A172 (cell line): ENCODE measurements at regions not wholly inside any gene's neighbourhood (a gene's known extent, or its start where the extent isn't known, plus 50 kb on each side); places are given as distances from the start of the nearest gene placed in this dataset.
"Not testable (repeated sequence)": the region's sequence is repeated elsewhere in the genome, so short reads cannot be mapped to it uniquely, and the experiment has no call there.

Experiments
- DNase-seq: peaks from one replicate; pipeline ENCODE4 v3.0.0-alpha.2; 2015; ENCODE audit warnings: low spot score

DNA sequence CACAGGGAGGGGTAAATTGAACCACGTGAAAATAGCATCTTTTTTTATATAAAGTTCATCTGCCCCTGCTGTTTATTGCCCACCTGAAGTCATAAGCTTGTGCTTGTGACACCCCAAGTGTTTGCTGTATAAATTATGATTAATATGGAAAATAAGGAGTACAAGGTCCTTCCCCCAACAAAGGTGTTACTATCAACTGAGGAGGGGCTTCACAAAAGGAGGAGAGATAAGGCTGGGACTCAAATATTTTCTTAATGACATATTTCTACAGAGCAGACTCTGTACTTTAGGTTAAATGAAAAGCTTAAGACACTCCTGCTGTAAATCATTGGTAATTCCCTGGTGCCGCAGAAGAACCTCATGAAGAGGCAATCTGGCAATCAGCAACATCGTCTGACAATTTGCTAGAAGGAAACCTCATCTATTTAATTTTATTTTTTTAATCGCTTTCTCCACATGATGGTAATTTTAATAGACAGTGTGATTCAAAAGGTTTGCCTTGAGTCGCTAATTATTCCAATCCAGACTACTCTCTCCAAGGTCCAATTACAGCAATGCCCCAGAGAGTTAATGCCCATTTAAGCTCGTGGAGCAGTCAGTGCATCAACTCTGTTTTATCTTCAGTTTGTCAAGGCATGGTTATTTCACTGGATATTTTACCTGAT lies 1432.4 kb downstream of the FAM181B start:
- no peak for DNase-seq

DNA sequence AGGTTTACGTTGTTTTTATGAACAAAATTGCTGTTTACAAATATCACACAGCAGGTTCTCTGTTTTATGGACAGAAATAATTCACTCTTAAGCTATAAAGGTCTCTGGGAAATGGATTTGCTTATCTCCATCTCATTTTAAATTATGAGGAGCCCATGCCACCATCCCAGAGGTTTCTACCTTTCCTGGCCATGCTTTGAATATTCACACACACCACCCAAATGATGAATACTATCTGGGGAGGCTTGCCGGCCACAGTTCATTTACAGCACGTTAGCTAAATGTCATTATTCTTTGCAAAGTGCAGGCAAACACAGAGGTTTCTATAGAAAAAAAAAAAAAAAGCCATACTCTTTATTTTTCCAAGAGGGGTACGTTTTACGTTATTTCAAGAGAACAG lies 1446.7 kb downstream of the FAM181B start:
- no peak for DNase-seq

DNA sequence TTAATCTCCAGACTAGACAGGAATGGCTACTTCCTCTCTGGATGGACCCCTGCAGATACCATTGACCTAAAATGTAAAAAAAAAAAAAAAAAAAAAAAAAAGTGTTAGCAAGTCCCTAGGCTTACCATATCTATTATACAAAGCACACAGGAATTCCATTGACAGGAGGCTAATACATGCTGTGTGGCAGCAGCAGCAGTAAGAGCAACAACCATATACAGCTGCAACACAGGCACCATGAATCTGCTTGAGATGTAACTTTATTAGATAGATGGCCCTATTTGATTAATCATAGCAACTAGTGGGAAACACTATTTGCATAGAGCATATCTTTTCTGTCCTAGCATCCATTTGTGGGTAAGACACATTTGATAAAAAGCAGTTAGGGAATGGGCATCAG lies 1447.1 kb downstream of the FAM181B start:
- no peak for DNase-seq

DNA sequence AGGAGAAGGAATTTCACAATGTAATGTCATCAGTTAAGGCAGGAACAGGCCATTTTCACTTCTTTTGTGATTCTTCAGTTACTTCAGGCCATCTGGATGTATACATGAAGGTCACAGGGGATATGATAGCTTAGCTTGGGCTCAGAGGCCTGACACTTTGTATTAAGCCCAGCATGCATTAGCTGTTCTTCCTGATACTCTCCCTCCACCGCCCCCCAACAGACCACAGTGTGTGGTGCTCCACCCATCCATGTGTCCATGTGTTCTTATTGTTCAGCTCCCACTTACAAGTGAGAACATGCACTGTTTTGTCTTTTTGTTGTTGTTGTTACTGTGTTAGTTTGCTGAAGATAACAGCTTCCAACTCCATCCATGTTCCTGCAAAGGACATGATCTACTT lies 1453.4 kb downstream of the FAM181B start:
- DNase-seq: not testable (repeated sequence)

DNA sequence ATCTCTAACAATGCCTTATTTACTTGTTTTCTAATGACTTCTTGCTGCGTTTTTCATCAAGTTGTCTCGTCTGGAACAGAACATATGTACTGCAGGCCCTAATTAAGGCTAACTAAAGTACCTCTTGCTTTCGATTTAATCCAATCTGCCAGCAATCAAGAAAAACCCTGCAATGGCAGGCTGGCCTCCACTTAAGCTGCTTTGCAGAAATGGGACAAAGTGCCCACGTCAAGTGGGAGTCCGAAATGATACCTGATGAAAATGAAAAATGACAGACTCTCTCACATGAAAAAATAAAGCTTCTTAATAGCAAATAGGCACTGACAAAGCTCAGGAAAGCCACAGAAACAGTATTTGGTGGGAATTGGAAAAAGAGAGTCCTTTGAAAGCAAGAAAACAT lies 1454.7 kb downstream of the FAM181B start:
- no peak for DNase-seq

DNA sequence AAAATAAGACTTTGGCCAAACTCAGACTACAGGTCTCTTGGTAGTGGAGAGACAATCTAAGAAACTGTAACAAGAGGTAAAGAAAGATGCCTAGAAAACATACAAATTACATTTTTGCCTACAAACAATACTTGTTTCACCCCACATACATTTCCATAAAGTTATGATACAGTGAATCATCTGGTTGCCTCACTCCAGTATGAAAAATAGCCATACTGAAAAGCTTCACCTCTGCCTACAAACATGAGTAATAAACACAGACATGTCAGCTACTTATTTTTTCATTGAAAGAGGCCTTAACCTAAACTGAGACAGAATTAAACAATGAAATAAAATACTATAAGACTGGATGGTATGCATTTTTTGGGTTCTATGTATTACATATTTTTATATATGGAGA lies 1463.0 kb downstream of the FAM181B start:
- DNase-seq: no peak

DNA sequence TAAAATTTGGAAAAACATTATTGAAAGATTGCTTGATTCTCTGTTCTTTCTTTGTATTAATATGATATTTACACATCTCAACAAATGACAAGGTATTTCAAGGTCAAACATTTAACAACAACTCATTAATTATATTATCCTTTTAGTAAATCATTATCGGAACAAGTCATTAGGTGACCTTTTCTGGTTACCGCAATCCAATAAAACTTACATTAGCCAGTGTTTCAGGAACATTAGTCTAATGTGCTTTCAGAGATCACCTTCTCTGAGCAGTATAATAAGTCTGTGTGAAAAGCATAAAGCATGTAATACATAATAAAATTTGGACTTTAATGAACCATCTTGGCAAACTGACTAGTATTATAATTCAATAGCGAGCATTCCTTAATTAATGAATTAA lies 1466.4 kb downstream of the FAM181B start:
- DNase-seq: no peak

DNA sequence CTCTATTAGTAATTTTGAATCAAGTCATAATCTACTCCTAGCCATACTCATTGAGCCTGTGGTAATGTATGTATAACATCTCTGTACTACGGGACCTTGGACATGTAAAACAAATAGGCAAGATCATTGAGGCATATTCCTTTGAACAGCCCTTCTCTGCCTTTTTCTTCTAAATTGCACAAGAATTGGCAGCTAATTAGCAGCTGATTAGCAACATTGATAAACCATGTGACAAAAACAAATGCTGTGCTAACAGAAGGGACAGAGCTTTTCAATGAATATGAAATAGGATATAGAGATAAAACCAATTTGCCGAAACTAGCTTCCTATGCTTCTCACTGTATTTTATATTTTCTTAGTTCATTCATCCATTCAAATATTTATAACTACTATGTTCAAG lies 1474.2 kb downstream of the FAM181B start:
- no peak for DNase-seq

DNA sequence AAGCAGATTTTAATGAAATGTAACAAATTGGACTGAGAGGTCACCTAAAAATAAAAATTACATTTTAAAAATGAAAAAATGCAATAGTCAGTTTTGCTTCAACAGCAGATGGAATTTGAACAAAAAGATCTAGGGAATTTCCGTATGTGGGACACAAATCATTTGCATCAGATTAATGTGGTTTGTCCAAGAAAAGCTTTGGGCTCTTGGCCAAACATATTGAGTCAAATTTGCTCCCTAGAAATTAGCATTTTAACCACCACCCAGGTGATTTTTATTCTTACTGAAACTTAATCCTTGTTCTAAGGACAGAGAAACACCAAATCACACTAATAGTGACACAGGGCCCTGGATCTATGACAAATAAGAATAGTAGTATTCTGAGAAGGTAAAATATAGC lies 1477.8 kb downstream of the FAM181B start:
- DNase-seq: peak; percentile 35

DNA sequence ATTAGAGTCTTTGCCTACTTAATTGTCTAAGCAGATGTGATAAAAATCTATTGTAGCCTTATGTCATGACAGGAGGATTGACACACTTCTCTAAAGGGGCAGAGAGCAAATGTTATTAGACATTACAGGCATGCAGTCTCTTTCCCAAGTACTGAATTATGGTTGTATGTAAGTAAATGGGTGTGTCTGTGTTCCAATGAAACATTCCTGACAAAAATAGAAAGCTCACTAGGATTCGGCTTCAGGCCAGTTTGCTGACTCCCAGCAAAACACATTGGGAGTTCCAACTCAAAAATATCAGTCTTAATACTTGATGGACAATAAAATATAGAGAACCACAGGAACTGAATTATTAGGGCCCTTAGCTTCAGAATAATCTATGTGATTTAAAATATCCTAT lies 1480.4 kb downstream of the FAM181B start:
- DNase-seq: no peak

DNA sequence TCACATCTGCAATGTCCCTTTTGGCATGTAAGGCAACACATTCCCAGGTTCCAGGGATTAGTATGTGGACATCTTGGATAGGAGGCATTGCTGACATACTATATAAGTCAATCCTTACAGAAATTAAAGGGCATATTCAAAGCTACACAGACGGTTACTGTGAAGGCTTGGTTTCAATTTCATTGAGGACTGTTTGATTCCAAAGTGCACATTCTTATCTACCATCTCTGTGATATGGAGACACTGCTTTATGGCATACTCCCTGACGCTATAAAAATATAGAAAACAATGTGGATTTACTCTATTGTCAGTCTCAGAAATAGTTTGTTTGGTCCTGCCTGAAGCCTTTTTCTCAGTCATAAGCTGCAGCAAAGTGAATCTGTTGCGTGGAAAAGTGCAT lies 1486.7 kb downstream of the FAM181B start:
- DNase-seq: no peak

DNA sequence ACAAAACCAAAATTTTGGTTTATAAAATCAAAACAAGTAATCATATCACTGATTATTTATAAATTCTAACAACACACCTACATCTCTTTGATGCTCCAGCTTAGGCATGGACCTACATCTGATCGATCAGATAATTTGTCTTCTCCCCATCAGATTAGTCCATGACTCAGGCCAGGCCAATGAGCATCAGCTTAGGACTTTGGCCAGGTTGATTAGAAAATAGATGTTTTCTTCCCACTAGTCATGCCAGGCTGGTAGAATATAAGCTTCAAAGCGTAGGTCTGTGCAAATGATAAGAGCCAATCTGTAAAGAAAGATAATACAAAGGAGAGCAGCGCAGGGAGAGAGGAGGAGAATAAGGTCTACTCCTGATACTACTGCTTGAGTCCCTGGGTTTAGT lies 1487.9 kb downstream of the FAM181B start:
- DNase-seq: no peak

DNA sequence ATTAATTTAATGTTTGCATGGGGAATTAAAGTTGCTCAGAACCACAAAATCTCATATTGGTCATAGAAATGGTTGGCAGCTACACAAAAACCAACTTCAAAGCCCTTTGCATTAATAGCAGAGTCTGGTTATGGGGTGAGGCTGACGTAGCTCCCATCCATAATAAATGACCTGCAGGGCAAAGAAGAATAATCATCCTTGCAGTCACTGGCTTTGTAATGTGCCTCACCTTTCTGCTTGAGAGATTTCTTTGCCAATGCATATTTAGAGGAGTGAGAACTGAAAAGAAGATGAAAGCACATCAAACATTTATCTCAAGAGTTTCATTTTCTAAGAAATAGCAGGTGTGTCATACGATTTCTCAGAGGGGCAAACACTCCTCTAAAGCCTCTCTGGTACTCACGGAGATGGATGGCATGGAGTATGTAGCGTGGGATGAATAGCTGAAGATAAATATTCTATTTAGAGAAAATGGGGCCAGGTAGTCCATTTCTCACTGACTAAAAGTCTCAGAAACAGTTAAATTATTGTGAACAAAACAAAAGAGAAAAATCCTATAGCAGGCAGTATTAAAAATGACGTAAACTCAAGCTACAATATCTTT lies 1491.9 kb downstream of the FAM181B start:
- DNase-seq: no peak

DNA sequence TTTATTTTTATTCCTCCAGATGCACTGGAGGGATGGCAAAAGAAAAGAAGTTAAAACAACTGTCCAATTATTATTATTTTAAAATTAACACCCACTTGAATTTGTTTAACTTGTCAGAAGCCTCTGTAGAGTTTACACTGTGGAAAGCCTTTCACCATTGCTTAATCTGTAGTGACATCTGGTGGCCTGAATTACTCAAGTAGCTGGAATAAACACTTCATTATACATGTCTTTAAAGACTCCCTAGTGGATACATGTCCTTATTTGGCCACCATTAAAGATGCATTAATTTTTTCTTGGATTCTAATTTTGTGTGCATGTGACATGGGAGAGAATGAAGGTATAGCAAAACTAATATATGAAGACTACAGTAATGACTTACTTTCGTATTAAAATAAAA lies 1496.5 kb downstream of the FAM181B start:
- DNase-seq: peak; percentile 57

DNA sequence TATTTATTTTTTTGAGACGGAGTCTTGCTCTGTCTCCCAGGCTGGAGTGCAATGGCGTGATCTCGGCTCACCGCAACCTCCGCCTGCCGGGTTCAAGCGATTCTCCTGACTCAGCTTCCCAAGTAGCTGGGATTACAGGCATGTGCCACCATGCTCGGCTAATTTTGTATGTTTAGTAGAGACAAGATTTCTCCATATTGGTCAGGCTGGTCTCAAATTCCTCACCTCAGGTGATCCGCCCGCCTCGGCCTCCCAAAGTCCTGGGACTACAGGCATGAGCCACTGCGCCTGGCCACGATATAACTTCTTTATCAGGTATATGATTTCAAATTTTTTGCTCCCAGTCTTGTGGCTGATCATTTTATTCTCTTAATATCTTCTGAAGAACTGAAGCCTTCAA lies 1506.3 kb downstream of the FAM181B start:
- not testable (repeated sequence) for DNase-seq

DNA sequence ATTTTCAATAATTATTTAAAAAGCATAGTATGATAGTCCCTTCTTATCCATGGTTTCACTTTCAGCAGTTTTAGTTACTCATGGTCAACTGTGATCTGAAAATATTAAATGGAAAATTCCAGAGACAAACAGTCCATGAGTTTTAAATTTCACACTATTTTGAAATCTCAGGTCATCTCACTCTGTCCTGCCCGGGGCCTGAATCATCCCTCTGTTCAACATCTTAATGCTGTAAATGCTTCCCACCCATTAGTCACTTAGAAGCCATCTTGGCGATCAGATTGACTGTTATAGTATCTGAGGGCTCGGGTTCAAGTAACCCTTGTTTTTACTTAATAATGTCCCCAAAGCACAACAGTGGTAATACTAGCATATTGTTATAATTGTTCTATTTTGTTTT lies 1509.3 kb downstream of the FAM181B start:
- no peak for DNase-seq

DNA sequence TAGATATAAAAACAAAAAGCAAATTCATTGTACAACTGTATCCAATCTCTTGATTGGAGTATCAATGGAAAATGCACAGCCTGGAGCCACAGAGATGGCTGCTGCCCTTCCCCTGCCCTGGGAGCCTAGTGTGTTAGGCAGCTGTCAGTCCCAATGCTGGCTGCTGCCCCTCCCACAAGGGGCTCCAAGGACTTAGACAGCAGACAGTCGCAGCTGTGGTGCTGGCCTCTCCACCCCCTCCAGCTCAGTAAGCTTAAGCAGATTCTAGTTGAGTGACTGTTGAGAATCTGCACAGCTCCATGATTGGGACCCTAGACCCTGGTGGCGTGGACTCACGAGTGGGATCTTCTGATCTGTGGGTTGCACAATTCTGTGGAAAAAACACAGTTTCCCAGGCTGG lies 1511.2 kb downstream of the FAM181B start:
- DNase-seq: no peak

DNA sequence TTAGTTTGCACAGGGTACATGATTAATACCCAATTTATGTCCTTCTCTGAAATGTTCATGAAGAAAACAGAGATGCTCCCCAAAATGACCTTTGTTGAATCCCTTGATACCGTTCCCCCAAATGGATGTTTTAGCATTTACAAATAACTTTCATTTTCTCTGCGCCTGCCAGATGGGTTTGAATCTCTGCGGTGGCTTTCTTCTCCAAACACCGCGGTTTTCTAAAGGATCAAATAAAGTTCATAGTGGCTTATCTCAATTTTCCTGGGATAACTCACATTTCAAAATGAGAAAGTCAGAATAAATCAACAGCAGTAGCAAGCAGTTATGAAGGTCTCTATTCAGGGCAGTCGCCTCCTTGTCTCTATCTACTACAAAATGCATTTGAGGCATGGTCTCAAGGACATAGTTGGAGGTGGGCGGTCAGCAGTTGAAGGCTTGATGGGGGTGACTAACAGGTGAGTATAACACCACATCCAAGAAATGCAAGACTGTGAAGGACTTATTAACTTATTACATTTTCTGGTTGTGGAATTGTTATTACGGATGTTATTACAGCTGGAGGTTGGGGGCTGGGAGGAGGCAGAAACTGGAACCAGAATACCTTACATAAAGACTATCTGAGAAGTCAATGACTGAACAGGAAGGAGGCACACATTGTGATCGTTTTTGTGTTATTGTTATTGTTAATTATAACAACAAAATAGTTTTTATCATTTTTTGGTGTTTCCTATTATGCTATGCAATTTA lies 1513.3 kb downstream of the FAM181B start:
- peak; percentile 28 for DNase-seq

DNA sequence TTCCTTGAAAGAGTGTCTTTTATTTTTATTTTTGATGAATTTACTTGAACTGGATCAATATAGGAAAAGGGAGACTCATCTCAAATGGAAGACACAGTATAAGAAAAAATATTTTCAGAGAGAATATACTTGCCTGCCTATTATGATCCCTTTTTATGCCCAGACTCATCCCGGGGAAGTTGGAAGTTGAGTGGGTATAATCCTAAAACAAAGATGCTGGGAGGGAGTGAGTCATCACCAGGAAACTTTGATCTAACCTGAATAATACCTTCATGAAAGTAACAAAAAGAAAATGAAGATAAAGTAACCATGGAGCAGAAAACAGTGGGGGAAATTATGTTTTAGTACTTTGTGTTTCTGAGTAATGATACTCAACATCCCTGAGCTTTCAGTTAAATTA lies 1514.0 kb downstream of the FAM181B start:
- DNase-seq: no peak

DNA sequence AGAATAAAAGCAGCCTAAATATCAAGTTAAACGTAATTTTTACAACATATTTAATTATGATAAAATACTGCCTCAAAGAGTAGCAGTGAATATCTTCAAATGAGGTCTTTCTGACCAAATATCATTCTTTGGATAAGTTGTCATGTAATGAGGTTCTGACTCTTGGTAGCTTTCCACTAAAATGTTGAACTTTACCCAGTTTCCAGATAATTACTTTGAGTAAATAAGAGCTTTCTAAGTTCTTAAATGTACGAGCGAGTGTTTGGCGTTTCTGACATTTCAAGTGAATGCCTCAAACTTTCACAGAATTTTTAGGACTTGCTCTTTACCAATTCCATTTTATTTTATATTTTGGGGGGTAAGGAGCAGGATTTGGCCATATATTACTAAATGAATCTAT lies 1515.2 kb downstream of the FAM181B start:
- DNase-seq: no peak

DNA sequence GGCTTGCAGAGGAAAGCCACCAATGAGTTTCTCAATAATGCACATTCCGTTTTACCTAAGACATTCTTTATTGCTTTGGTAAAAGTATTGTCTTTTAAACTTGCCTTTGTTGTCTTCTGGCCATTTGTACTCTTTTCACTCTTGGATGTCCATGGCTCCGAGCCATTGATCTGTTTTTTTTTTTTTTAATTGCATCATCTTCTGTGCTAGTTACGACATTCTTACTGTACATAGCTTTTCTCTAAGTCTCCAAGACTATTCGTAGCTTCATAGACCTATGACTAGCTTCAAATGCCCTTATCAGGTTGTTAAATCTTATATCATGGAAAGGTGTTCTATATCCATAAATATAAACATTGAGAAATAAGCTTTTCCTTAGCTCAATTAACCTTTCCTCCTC lies 1522.6 kb downstream of the FAM181B start:
- DNase-seq: no peak

DNA sequence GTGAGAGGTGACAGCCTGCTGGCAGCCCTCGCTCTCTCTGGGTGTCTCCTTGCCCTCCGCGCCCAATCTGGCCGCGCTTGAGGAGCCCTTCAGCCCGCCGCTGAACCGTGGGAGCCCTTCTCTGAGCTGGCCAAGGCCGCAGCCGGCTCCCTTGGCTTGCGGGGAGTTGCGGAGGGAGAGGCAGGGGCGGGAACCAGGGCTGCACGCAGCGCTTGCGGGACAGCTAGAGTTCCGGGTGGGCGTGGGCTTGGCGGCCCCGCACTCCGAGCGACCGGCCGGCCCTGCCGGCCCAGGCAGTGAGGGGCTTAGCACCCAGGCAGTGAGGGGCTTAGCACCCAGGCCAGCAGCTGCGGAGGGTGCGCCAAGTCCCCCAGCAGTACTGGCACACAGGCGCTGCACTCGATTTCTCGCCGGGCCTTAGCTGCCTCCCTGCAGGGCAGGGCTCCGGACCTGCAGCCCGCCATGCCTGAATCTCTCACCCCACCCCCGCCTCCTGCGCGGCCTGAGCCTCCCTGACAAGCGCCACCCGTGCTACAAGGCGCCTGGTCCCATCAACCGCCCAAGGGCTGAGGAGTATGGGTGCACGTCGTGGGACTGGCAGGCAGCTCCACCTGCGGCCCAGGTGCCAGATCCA lies 1526.1 kb downstream of the FAM181B start:
- no peak for DNase-seq

DNA sequence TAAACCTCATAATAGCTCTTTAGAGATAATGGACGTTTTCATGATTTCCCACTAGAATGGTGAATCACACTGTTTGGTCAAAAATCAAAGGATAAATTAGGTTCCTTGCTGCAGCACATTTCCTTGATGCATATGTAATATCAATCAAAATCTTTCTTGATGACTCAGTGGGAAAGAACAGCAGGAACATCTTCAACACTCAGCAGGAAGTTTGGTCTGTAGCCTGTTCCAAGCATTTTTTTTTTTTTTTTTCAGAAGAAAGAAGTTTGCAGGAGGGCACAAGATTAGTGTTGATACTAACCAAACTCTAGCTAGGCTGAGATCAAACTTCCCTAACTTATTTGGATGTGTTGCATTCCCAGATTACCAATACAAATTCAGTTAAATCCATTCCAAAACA lies 1529.8 kb downstream of the FAM181B start:
- no peak for DNase-seq
